HepG2 (cell line): ENCODE measurements at regions not wholly inside any gene's neighbourhood (a gene's known extent, or its start where the extent isn't known, plus 50 kb on each side); places are given as distances from the start of the nearest gene placed in this dataset.

Experiments
- ATAC-seq: fragments of 200-7000 bp; cut with Tn5 transposase; 3 replicates; pipeline ENCODE4 v1.9.1; 2020; ENCODE audit warnings: mild to moderate bottlenecking, moderate library complexity
- BruUV-seq: library from RNA; stranded (reverse); fragments of 400-500 nt; replicated peaks from 2 replicates; lab custom pipeline; 2021; lab: Mats Ljungman, UMichigan
- CTCF ChIA-PET: fragments of 300-600 bp; formaldehyde crosslinking; extraction: SDS; loops from one replicate; lab custom pipeline; 2021; ENCODE audit warnings: low total read pairs, inconsistent platforms, low intra/inter-chr PET ratio; lab: Yijun Ruan, JAX
- POLR2A ChIA-PET: fragments of 350-600 bp; sonication (Branson Sonifier 250); formaldehyde crosslinking; loops from one replicate; lab custom pipeline; 2020; ENCODE audit warnings: antibody characterized with exemption, inconsistent platforms; lab: Yijun Ruan, JAX
- DNase-seq: peaks from one replicate; pipeline ENCODE4 v3.0.0-alpha.2; 2015; ENCODE audit warnings: low spot score
- FAIRE-seq: peaks from 3 replicates; lab custom pipeline; 2011; peaks lifted over from hg19 to GRCh38; lab: Jason Lieb, UNC
- H2AFZ ChIP-seq: one replicate; pipeline ENCODE4 v1.6.1; 2011; ENCODE audit warnings: low read length, inconsistent platforms
- H3K27ac ChIP-seq: fragments of 300-600 bp; 3 replicates; pipeline ENCODE4 v1.8.0; 2011; ENCODE audit warnings: mixed run types, mild to moderate bottlenecking, mixed read lengths, low read length, inconsistent platforms; ENCODE audit not compliant: insufficient read depth; ENCODE audit errors: extremely low read length
- H3K27me3 ChIP-seq, 2 experiments: fragments of 200-600 bp in 1 of 2; 2 replicates in 1 of 2; 3 replicates in 1 of 2; pipeline versions ENCODE4 v1.6.0 to v1.8.0; 2011; ENCODE audit warnings: low read length in 2 of 2, mild to moderate bottlenecking in 2 of 2, moderate library complexity in 2 of 2, inconsistent platforms in 1 of 2; ENCODE audit not compliant: insufficient read depth in 2 of 2, control insufficient read depth in 1 of 2
- H3K36me3 ChIP-seq, 2 experiments: fragments of 200-600 bp in 1 of 2; replicated peaks in 1 of 2; 2 replicates in 1 of 2; 3 replicates in 1 of 2; pipeline versions ENCODE4 v1.5.1 to v1.8.0; 2011; ENCODE audit warnings: low read length in 2 of 2, inconsistent platforms in 1 of 2; ENCODE audit not compliant: insufficient read depth in 2 of 2, control insufficient read depth in 1 of 2
- H3K4me1 ChIP-seq: 2 replicates; pipeline ENCODE4 v1.5.1; 2012; ENCODE audit warnings: low read length, inconsistent platforms; ENCODE audit not compliant: insufficient read depth
- H3K4me2 ChIP-seq: 2 replicates; pipeline ENCODE4 v1.6.0; 2011; ENCODE audit warnings: low read depth, low read length, inconsistent platforms
- H3K4me3 ChIP-seq, 3 experiments: fragments of 200-600 bp in 1 of 3; sonication (generic), shearing (Covaris generic) in 1 of 3; replicated peaks in 1 of 3; 2 replicates each; pipeline ENCODE4 v1.5.1; 2011 to 2016; ENCODE audit warnings: low read length in 3 of 3, inconsistent platforms in 2 of 3, low read depth in 2 of 3, mild to moderate bottlenecking in 2 of 3, control low read depth in 1 of 3, mixed read lengths in 1 of 3; ENCODE audit not compliant: insufficient read depth in 1 of 3
- H3K79me2 ChIP-seq: one replicate; pipeline ENCODE4 v1.6.1; 2011; ENCODE audit warnings: low read length, inconsistent platforms; ENCODE audit not compliant: insufficient read depth
- H3K9ac ChIP-seq: 2 replicates; pipeline ENCODE4 v1.6.0; 2011; ENCODE audit warnings: mild to moderate bottlenecking, low read depth, low read length, inconsistent platforms; ENCODE audit not compliant: insufficient read depth
- H3K9me3 ChIP-seq: 2 replicates; pipeline ENCODE4 v1.5.1; 2012; ENCODE audit warnings: mild to moderate bottlenecking, low read length
- H4K20me1 ChIP-seq: 2 replicates; pipeline ENCODE4 v1.6.0; 2011; ENCODE audit warnings: inconsistent platforms, mild to moderate bottlenecking, low read length, moderate library complexity; ENCODE audit not compliant: insufficient read depth
- ATF7 ChIP-seq, 2 experiments: fragments of 450-650 bp in 1 of 2; sonication (generic) in 1 of 2; formaldehyde crosslinking in 1 of 2; IDR thresholded peaks; 2 replicates each; pipeline versions ENCODE4 v1.4.0 to v1.6.1; 2016 to 2020; ENCODE audit warnings: antibody characterized with exemption in 1 of 2, mild to moderate bottlenecking in 1 of 2, missing genetic modification reagents in 1 of 2
- E2F5 ChIP-seq: sonication (generic); formaldehyde crosslinking; conservative IDR thresholded peaks from 2 replicates; pipeline ENCODE4 v1.4.0; 2020; ENCODE audit warnings: missing genetic modification reagents
- KMT2A ChIP-seq: sonication (generic); formaldehyde crosslinking; IDR thresholded peaks from 2 replicates; pipeline ENCODE4 v1.4.0; 2020; ENCODE audit warnings: missing genetic modification reagents
- RNF219 ChIP-seq: sonication (generic); formaldehyde crosslinking; IDR thresholded peaks from 2 replicates; pipeline ENCODE4 v1.5.0; 2020; ENCODE audit warnings: mild to moderate bottlenecking, missing genetic modification reagents
- ZMAT5 ChIP-seq: sonication (generic); formaldehyde crosslinking; IDR thresholded peaks from 2 replicates; pipeline ENCODE4 v1.5.0; 2020; ENCODE audit warnings: mild to moderate bottlenecking, low read depth, missing genetic modification reagents, borderline replicate concordance
- ZNF382 ChIP-seq: sonication (generic); formaldehyde crosslinking; IDR thresholded peaks from 2 replicates; pipeline ENCODE4 v1.5.0; 2020; ENCODE audit warnings: missing genetic modification reagents, mild to moderate bottlenecking, borderline replicate concordance
- ZNF564 ChIP-seq: sonication (generic); formaldehyde crosslinking; IDR thresholded peaks from 2 replicates; pipeline ENCODE4 v1.8.1; 2023; ENCODE audit warnings: mild to moderate bottlenecking, missing genetic modification reagents
- ZNF644 ChIP-seq: IDR thresholded peaks from 2 replicates; pipeline ENCODE4 v1.6.1; 2016; ENCODE audit warnings: low read depth
- ZNF713 ChIP-seq: sonication (generic); formaldehyde crosslinking; IDR thresholded peaks from 2 replicates; pipeline ENCODE4 v1.4.0; 2020; ENCODE audit warnings: mild to moderate bottlenecking, missing genetic modification reagents
- WGBS: methylation state at CpG from one replicate; pipeline ENCODE4 v1.1.6; 2017; ENCODE audit warnings: low lambda C conversion rate; 5-methylcytosine and 5-hydroxymethylcytosine counted together
- in situ Hi-C: cut with HindIII; loops from 2 replicates; pipeline ENCODE4 v1.10.0; 2017; ENCODE audit warnings: low pct_unique_long_range_greater_than_20kb; ENCODE audit not compliant: extremely low pct_ligation_motif_present
- intact Hi-C: fragments of 100-400 bp; cut with micrococcal nuclease; formaldehyde crosslinking; loops from one replicate; pipeline ENCODE4 v1.10.0; 2022; ENCODE audit not compliant: unreplicated experiment
- TF ChIP-seq, protein P1 (sequence below): sonication (generic); formaldehyde crosslinking; IDR thresholded peaks from 2 replicates; pipeline ENCODE4 v1.5.1; 2020; ENCODE audit warnings: mild to moderate bottlenecking, missing genetic modification reagents, moderate library complexity
- TF ChIP-seq, protein P2 (sequence below), 2 experiments: sonication (generic) in 1 of 2; formaldehyde crosslinking in 1 of 2; IDR thresholded peaks; 2 replicates each; pipeline versions ENCODE4 v1.6.1 to v1.9.0; 2014 to 2022; ENCODE audit warnings: antibody characterized with exemption in 1 of 2, borderline replicate concordance in 1 of 2, inconsistent platforms in 1 of 2, low read depth in 1 of 2, missing genetic modification reagents in 1 of 2

- TF ChIP-seq, protein P1, sequence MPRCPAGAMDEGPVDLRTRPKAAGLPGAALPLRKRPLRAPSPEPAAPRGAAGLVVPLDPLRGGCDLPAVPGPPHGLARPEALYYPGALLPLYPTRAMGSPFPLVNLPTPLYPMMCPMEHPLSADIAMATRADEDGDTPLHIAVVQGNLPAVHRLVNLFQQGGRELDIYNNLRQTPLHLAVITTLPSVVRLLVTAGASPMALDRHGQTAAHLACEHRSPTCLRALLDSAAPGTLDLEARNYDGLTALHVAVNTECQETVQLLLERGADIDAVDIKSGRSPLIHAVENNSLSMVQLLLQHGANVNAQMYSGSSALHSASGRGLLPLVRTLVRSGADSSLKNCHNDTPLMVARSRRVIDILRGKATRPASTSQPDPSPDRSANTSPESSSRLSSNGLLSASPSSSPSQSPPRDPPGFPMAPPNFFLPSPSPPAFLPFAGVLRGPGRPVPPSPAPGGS, result no peak
- TF ChIP-seq ZNF564 (CRISPR knock-in tag), result no peak
- TF ChIP-seq ZMAT5 (CRISPR knock-in tag), result no peak
- TF ChIP-seq E2F5, result no peak
These were observed 440.2 kb downstream of the CNTN6 start (continued) for GRCh38 chr3:1532935-1533606.

GRCh38 chr3:1533763-1534162 is 440.9 kb downstream of the CNTN6 start:
- in situ Hi-C loops, result no loop called here
- no peak for DNase-seq
- Histone ChIP-seq H3K4me1 (no peaks in the 10 kb centered on the region), H2AFZ (no peak overlapping the region), H3K9me3 (peaks cover 87% of the 10 kb centered on the region), H3K27me3 (no peaks in the 10 kb centered on the region), H3K9ac (no peak overlapping the region), H3K27ac (no peak overlapping the region), H3K4me3 (no peak overlapping the region), H3K4me2 (no peak overlapping the region), H4K20me1 (no peaks in the 10 kb centered on the region), H3K79me2 (no peaks in the 10 kb centered on the region), H3K36me3 (no peaks in the 10 kb centered on the region)
- no TSS peak for BruUV-seq
- no peak for ATAC-seq
- ChIA-PET CTCF (no interaction called here), POLR2A (no interaction called here)
- WGBS, result 0% methylated on average over 2 of the region's 2 CpGs
- FAIRE-seq, result no peak
- intact Hi-C loops, result no loop called here
- TF ChIP-seq ZNF644 (no peak), KMT2A (no peak), ZNF382 (no peak), ZNF713 (CRISPR knock-in tag) (no peak), RNF219 (no peak), ATF7 (IDR thresholded peaks at IDR 0.05) (no peak), ATF7 (CRISPR knock-in tag; IDR thresholded peaks at IDR 0.05) (no peak)
- TF ChIP-seq, protein P2, sequence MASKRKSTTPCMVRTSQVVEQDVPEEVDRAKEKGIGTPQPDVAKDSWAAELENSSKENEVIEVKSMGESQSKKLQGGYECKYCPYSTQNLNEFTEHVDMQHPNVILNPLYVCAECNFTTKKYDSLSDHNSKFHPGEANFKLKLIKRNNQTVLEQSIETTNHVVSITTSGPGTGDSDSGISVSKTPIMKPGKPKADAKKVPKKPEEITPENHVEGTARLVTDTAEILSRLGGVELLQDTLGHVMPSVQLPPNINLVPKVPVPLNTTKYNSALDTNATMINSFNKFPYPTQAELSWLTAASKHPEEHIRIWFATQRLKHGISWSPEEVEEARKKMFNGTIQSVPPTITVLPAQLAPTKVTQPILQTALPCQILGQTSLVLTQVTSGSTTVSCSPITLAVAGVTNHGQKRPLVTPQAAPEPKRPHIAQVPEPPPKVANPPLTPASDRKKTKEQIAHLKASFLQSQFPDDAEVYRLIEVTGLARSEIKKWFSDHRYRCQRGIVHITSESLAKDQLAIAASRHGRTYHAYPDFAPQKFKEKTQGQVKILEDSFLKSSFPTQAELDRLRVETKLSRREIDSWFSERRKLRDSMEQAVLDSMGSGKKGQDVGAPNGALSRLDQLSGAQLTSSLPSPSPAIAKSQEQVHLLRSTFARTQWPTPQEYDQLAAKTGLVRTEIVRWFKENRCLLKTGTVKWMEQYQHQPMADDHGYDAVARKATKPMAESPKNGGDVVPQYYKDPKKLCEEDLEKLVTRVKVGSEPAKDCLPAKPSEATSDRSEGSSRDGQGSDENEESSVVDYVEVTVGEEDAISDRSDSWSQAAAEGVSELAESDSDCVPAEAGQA (IDR thresholded peaks at IDR 0.05; ENCODE audit: low read depth), result no peak
- TF ChIP-seq, protein P2 (CRISPR knock-in tag; IDR thresholded peaks at IDR 0.05; ENCODE audit: borderline replicate concordance), result no peak
